Coronary artery (tissue), 2 donors: ENCODE measurements at regions not wholly inside any gene's neighbourhood (a gene's known extent, or its start where the extent isn't known, plus 50 kb on each side); places are given as distances from the start of the nearest gene placed in this dataset.

ENCODE experiments used
- DNase-seq: peaks from one replicate; pipeline ENCODE4 v3.0.0-alpha.2; 2017; ENCODE audit warnings: low spot score
- H3K27ac ChIP-seq, 2 donors: fragments of 200-600 bp; sonication (generic); one replicate each; pipeline ENCODE4 v1.5.1; 2016 to 2019
- H3K4me3 ChIP-seq: fragments of 200-600 bp; sonication (generic); 2 replicates; pipeline ENCODE4 v1.5.1; 2016; ENCODE audit warnings: mild to moderate bottlenecking, moderate library complexity
- TF ChIP-seq, protein P1 (sequence below): fragments of 200-600 bp; sonication (generic); IDR thresholded peaks from one replicate; pipeline ENCODE4 v1.5.1; 2019; ENCODE audit warnings: antibody characterized with exemption

DNA sequence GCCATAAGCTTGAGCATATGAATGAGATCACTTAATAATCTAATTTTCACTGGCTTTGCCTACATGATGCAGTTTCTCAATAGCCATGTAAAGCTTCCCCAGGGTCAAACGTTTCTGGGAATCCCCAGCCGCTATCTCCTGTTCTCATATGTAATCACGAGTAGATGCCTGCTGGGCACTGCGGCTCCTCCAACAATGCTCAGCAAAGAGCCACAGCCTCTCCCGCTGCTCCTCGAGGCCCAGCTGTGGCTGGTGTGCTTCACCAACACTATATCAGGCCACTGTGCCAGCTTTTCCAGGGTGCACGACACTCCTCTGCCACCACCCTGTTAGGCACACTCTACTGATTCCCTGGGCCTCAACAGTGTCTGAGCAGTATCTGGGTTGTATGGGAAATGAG is 78.3 kb upstream of the RASGEF1B start:
- no peak for DNase-seq
- no peak overlapping the region for H3K4me3 ChIP-seq
- TF ChIP-seq, protein P1, sequence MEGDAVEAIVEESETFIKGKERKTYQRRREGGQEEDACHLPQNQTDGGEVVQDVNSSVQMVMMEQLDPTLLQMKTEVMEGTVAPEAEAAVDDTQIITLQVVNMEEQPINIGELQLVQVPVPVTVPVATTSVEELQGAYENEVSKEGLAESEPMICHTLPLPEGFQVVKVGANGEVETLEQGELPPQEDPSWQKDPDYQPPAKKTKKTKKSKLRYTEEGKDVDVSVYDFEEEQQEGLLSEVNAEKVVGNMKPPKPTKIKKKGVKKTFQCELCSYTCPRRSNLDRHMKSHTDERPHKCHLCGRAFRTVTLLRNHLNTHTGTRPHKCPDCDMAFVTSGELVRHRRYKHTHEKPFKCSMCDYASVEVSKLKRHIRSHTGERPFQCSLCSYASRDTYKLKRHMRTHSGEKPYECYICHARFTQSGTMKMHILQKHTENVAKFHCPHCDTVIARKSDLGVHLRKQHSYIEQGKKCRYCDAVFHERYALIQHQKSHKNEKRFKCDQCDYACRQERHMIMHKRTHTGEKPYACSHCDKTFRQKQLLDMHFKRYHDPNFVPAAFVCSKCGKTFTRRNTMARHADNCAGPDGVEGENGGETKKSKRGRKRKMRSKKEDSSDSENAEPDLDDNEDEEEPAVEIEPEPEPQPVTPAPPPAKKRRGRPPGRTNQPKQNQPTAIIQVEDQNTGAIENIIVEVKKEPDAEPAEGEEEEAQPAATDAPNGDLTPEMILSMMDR = no peak
- peak overlapping the region in 1 of 2 donors; percentile 63 for H3K27ac ChIP-seq

DNA sequence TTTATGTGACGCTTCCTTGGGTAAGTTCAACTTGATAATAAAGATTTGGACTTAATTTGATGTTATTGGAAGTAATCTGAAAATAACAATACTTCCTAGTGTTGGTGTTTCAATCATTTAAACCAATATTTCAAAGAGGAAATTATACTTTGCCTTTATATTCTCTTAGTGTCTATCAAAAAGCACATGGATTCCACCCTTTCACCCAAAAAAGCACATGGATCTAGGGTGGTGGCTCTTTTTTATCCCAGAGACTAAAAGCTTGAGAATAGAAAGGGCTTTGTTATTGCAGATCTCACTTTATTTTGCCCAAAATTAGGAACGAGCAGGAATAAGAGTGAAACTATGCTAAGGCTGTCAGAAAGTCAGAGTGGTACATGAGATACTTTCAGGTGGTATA is 75.1 kb upstream of the RASGEF1B start:
- Histone ChIP-seq H3K27ac (no peak overlapping the region), H3K4me3 (no peak overlapping the region)
- no peak for DNase-seq
- TF ChIP-seq, protein P1 = no peak

DNA sequence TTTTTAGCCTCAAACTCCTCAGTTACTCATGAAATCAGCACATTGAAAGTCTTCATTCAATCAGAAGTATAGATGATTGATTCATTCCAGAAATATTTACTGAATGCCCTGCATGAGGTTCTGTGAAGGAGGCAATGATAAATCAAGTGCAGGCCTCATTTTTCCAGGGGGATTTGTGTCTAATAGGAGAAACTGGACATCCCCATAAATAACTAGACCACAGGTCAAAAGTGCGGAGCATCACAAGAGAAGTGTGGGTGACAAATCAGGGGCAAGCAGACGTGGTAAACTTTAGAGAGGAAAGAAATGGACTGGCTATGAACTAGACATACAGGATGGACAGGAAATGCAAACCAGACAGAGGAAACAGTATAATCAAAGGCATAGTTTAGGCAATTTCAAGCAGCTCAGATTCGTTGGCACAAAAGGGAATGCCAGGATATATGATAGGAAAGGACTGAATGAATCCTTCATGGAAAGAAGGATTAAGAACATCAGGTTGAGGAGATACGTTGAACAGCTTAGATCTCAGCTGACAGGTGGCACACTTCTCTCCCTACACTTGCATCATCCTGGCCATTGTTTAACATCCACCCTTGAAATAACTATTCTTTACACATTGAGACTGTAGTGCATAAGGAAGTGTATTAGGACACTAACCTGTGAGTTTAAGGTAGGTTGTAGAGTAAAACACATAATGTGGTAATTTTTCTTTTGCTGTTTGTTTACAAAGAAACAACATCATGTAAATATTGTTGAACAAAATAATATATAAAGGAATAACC is 69.6 kb upstream of the RASGEF1B start:
- Histone ChIP-seq H3K4me3 (no peak overlapping the region), H3K27ac (no peak overlapping the region)
- no peak for DNase-seq
- TF ChIP-seq, protein P1 = no peak

DNA sequence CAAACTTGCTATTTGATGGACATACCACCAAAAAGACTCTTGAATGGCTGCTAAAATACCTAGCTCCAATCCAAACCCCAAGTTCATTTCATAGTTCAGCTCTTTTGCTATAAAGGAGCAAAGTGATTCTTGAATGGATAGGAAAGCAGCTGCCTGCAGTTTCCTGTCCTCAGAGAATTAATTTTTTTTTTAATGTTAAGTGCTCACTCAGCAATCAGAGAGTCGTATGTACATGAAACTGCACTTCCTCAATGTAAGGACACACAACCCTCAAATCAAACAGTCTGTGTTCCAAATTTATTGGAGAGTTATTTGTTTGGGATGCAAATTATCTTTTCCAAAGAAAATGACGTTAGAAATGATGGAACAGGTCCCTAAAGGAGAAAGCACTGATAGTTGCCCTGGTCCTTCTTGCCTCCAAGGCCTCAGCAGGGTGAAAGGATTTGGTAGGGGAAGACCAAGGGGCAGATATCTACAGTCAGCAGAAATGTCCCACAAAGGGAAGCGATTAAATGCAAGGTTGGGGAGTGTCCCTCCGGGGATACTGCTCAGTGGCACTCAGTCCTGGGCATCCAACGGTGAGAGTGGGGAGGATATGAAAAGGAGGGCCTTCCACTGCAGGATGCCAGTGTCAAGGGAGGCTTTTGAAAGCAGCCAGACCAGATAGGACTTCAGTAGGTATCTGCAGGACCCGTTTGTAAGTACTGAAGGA is 67.2 kb upstream of the RASGEF1B start:
- no peak overlapping the region for H3K27ac ChIP-seq
- H3K4me3 ChIP-seq = no peak overlapping the region
- TF ChIP-seq, protein P1 = no peak
- DNase-seq = no peak

DNA sequence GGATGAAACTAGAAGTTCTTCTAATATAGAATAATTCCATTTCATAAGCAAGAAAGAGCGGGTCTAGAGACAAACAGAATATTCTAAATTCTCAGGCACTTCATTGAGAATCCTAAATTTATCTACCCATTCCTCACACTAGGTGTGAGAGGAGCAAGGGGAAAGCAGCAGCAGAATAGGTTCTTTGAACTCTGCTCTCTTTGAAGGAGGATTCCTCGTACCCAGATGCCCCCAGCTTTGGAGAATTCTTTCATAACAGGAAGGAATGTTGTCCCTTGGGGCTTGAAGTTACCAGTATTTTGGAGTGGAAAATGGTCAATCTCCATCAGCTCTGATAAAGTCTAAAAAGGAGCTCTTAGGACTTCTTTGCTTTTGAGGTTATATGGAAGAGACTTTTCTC is 59.7 kb upstream of the RASGEF1B start:
- no peak for DNase-seq
- Histone ChIP-seq H3K4me3 (no peak overlapping the region), H3K27ac (no peak overlapping the region)
- TF ChIP-seq, protein P1 = no peak

DNA sequence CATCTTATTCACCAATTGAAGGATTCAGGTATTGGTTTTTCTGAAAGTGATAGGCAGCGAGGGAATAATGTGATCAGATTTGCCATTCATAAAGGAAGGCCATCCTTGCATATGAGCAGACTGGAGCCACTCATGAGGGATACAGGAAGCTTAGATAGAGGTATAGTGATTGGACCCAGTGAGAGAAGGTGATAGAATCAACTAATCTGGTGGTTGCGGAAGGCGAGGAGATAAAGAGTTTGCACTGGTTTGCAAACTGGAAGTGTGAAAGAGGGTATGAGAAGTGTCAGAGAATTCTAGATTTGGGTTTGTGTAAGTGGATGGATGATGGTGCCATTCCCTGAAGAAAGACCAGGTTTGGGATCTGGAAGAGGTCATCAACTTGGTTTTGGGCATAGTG is 57.3 kb upstream of the RASGEF1B start:
- no peak for DNase-seq
- Histone ChIP-seq H3K4me3 (no peak overlapping the region), H3K27ac (no peak overlapping the region)
- TF ChIP-seq, protein P1 = no peak

DNA sequence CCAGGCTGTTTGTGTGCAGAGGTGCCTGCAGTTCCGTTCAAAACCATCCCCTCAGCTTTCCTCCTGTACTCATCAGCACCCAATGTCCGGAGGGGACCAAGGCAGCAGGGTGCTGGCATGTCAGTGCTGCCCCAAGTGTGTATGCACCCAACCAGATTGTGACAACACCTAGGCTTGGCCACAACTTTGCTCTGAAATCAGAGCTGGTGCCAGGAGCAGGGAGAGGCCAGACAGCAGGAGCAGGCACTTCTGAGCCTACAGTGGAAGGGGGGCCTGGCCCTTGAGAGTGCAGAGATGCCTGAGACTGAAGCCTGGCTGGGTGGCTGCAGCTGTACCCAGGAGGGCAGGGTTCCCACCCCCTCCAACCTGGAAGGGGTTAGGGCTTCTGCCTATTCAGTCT is 56.5 kb upstream of the RASGEF1B start:
- Histone ChIP-seq H3K27ac (no peak overlapping the region), H3K4me3 (no peak overlapping the region)
- TF ChIP-seq, protein P1 = no peak
- no peak for DNase-seq
